Fibroblast of skin of right biceps (primary cell): ENCODE measurements at regions not wholly inside any gene's neighbourhood (a gene's known extent, or its start where the extent isn't known, plus 50 kb on each side); places are given as distances from the start of the nearest gene placed in this dataset.

Source experiments
- DNase-seq: peaks from one replicate; pipeline ENCODE4 v3.0.0-alpha.2; 2013

DNA sequence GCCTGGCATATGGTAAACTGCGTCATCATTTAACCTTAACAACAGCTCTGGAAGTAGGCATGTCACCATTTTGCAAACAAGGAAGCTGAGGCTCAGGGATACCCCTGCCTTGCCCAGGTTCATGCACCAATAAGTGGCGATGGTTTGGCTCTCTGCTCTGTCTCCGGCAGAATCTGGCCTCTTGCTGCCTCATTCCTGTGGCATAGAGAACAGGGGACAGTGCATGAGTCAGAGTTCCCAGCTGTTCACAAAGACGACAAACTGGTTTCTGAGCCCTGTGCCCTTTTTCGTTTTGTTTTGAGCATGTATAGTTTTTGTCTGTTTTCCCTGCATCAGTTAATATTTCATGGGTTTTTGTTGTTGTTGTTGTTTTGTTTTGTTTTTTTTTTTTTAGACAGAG, 236.8 kb downstream of the OPA1 start:
- peak; percentile 68 for DNase-seq

DNA sequence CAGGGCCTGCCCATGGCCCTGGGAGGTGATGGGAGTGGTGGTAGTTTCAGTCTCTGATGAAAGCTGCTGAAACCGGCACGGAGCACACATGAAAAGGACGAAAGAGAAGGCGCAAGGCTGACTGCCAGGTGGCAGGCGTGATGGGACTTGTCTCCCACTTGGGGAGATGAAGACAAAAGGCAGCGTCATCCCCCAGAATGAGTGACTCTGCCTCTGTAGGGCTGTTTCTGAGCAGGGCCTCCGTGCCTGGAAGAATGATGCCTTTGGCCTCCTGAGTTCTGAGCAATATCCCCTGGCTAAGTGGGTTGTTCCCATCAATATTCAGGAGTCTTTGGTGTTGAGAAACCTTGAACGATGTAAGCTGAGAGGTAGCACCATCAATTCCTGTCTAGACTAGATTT, 237.8 kb downstream of the OPA1 start:
- DNase-seq, result no peak

DNA sequence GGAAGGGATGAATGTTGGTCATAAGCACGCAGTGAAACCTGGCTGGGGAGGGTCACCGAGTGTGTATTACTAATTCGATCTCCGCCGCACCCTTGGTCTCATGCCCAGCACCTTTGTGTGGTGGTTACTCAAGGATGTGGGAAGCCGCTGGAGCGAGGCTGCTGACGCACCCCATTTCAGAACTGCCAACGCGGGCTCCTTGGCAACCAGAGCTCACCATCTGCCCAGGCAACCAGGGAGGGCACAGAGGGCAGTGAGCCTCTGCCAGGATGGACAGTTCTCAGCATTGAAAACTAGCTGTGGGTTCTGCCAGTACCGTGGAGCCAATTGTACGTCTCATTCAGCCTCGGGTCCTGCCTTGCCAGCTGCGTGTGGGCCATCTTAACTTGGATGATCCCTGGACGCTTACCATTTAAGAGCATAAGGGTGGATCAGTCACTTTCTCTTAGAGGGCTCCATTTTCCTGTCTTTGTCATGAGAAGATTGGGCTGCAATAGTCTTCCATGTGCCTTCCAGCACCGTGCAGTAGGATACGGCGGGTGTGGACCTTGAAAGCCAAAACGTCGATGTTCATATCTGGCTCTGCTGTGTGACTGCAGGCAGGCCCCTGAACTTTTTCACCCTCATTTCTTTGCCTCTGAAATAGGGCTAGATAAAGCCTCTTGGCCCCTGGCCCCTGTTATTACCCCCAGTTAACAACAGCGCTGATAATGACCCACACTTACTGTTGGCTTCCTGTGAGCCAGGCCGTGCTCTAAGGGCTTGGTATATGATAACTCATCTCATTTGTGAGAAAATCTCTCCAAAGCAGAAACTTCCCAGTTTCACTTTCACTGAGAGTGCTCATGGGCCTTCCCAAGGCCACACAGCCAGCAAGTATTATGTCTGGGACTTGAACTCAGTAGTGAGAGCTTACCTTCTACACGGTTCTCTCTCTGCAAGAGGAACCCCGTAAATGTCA, 238.8 kb downstream of the OPA1 start:
- no peak for DNase-seq

DNA sequence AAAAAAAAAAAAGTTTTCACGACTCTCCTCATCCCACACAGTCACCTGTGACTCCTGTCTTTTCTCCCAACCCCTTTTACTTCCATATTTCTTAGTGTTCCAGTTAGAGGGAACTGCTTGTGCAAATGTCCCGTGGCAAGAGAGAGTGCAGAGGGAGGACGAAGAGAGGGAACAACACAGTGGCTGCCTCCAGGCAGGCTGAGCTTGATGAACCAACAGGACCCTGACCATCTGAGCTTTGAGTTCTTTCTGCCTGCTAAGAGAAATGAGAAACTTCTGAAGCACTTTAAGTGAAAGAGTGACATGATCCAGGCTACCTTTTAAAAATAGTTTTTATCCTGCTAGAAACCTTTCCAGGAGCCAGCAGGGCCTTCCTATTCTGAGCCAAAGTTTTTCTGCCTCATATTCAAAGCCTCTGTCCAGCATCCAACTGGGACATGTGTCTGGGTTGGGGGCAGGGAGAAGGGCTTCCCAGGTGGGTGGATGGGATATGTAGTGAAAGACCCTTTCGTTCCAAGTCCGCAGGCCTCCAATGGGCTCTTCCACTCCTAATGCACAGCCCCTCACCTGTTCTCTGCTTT, 239.9 kb downstream of the OPA1 start:
- no peak for DNase-seq

DNA sequence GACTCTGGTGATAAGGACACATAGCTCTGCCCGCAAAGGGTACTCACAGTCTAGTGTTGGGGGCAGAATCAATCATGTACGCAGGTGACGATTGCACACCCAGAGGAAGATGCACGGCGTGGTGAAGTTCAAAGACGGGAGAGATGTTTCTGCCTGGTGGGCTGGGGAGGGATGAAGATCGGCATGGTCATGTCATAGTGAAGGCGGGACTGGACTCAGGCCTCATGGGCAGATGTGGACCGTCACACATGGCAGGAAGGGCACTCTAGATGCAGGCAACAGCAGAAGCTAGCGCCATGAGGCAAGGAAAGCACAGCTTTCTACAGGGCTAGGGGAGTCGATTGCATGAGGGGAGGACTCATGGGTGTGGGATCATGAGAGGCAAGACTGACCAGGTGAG, 240.6 kb downstream of the OPA1 start:
- no peak for DNase-seq

DNA sequence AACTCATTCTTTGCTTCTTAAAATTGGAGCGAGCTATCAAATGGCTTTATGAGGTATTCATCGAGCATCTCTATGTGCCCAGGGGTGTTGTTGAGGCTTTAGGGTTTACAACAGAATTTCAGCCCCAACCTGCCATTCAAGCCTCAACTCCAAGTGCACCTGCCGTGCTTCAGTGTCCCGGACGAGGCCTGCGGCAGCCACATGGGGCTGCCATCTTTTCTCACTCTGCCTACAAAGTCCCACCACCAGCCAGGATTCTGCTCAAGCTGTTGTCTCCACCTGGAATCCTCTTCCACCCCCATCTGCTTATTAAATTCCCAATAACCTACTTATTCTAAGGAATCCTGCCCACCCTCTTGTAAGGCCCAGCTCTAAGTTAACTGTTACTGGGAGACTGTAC, 242.4 kb downstream of the OPA1 start:
- no peak for DNase-seq

DNA sequence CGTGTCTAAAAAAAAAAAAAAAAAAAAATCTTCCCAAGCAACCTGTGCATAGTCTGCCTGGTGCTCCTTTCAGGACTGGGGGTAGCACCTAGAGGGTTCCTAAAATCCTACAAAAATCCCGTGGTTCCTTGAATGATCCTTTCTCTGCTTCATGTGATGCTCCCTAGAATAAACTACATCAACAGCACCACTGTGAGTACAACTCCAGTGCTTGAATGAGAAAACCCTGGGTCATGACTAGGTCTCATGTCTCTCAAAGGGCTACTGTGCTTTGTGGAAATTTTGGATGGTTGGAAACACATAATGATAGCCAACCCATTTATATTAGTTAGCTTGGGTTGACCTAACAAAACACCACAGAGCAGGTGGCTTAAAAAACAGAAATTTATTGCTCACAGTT, 243.5 kb downstream of the OPA1 start:
- DNase-seq, result no peak

DNA sequence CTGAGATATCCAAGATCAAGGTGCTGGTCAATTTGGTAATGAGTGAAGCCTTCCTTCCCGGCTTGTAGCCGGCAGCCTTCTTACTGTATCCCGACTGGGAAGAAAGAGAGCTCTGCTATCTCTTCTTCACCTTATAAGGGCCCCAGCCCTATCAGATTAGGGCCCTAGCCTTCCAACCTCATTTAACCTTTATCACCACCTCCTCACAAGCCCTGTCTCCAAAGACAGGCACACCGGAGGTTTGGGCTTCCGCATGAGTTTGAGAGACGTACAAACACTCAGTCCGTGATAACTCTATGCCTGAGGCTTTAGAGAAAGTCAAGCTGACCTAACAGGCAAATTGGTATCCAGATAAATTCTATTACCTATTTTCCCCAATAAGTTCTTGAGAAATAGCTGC, 243.9 kb downstream of the OPA1 start:
- DNase-seq, result no peak

DNA sequence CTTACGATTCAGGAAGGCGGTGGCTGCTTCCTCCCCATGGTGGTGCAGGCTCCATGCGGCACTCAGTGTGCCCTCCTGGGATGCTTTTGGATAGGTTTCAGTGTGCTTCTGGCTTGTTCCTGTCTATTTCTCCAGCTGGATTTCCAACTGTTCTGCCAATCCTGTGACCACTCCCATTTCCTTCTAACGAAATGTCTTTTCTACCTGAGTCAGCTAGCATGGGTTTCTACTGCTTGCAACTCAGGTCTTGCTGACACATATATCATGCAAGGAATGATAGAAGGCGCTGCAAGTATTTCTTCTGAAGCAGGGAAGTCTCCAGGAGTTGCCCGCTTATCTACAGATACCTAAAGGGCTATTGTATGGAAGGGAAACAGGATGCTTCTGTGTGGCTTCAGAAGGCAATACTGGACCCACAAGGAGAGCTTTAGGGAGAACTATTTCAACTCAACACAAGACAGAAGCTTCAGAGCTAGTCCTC, 244.4 kb downstream of the OPA1 start:
- DNase-seq, result no peak

DNA sequence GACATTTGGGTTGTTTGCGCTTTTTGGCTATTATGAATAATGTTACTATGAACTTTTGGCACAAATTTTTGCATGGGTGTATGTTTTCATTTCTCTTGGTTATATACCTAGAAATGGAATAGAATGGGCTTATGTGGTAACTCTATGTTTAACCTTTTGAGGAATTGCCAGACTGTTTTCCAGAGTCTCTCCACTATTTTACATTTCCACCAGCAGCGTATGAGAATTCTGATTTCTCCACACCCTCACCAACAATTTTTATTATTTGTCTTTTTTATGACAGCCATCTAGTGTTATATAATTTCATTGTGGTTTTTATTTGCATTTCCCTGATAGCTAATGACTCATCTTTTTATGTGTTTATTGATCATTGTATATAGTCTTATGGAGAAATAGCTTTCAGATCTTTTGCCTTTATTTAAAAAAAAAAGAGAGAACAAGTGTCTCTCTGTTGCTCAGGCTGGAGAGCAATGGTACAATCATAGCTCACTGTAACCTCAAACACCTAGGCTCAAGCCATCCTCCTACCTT, 247.2 kb downstream of the OPA1 start:
- DNase-seq, result no peak

DNA sequence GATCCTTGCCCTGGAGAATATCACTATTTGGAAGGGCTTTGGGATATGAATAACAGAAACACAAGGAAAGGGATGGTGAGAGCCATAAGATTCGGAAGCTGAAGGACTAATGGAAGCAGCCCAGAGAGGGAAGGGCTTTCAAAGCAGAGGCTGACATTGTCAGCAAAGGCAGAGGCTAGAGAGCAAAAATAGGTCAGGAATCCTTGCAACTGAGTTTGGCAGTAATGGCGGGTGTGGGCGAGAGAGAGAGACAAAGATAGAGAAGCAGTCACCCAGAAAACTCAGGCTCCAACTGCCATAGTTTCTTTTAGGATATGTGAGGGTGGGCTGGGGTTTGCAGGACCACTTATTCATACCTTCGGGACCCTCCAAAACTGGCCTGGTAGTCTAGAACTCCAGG, 248.6 kb downstream of the OPA1 start:
- DNase-seq, result no peak

DNA sequence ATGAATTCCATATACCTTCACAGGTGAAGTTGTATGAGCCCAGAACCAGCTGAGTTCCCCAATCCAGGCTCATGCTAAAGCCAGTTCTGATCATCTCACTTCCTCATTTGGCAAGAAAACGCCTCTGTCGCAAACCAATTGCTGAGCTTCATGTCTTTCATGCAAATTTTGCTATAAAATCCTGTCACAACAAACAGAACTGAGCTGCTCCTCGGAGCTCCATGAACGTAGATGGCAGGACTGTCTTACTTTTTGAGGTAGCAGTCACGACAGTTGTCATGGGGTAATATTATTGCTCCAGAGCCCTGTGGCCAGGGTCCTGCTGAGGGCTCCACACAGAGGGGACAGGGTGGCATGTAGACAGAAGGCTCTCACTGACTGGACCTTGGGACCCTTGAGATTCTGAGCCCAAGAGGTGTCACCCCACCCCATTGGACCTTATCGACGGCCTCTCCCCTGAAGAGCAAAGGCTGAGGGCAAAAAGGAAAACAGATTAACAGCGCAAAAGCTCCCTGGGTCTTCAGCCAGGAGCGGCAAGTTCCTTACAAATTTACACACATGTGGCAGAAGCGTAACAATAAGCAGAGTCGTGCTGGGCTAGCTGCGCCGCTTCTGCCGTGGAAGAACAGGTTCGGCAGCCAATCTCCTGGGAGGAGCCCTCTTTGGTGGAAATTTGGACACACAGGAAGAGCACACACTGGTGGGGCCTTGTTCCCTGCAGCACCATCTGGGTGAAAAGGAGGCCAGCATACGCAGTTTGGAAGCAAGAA, 249.2 kb downstream of the OPA1 start:
- no peak for DNase-seq

DNA sequence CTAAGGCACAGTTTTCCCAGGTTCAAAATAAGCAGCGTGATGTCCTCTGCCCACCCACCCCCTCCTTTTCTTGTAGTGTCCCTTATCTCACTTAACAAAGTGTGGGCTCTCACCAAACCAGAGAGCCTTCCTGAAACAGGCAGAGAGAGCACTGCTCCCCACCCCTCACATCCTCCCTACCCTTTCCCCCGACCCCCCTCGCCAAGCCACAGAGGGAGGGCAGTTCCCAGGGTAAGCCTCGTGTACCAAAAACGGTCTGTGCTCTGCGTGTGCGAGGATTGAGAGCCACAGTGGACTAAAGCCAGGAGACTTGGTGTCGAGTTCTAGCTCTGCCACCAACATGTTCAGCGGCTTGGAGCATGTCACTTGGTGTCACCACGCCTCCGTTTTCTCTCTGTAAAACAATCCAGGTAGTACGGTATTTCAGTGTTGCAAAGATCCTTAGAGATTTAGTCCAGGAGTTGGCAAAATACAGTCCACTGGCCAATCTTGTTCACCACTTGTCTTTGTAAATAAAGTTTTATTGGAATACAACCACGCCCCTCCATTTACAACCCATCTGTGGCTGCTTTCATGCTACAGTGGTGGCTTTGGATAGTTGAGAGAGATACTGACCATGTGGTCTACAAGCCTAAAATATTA, 249.9 kb downstream of the OPA1 start:
- DNase-seq, result no peak

DNA sequence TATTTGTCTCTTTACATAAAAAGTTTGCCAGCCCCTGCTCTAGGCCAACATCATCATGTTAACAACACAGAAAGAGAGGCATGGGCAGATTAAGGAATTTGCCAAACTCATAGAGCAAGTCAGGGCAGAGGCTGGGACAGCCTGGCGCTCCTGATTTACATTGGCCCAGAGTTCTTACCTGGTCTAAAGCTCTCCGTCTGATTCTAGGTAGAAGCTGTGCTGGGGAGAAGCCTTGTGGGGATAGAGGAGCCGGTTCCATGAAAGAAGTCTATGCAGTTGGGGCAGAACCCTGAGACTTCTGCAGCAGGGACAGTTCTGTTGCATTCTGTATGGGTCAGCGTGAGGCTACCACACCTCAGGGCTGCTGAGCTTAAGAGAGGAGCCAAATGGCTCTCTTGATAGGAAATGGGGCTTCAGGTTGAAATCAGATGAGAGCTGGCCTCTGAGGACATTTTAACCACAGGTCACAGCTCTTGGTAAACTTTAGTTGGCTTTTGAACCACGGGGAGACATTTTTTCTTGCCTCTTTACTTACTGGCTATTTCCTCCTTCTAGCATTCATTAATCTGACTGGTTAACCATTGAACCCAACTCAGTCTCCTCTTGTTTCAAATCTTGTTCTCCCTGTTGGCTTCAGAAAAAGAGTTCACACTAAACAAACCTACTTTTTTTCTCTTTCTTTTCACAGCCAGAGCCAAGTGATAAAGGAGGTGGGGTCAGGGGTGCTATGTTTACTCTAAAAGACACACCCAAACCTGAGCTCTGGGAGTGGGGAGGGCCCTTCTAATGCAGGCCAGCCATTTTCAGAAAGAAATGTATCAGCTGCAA, 250.7 kb downstream of the OPA1 start:
- no peak for DNase-seq

DNA sequence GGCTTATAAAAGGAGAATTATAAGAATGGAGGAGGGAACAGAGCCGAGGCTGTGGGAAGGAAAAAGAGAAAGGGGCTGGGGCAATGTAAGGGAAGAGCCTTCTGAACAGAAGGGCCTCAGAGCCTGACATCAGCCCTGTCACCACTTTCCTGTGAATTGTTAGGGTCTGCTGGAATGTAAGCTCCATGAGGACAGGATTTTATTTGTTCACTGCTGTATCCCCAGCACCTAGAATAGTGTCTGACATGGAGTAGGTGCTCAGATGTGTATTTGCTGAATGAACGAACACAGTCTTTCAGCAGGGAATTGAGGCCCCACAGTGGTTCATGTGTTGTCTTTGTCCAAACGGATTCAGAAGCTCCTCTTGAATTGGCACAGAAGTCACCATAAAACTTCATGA, 251.5 kb downstream of the OPA1 start:
- no peak for DNase-seq

DNA sequence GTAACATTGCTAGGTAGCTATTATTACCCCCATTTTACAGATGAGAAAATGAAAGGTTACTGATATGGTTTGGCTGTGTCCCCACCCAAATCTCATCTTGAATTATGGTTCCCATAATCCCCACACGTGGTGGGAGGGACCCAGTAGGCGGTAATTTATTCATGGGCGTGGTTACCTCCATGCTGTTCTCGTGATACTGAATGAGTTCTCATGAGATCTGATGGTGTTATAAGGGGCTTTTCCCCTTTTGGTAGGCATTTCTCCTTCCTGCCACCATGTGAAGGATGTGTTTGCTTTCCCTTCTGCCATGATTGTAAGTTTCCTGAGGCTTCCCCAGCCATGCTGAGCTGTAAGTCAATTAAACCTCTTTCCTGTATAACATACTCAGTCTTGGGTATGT, 252.1 kb downstream of the OPA1 start:
- DNase-seq, result no peak

DNA sequence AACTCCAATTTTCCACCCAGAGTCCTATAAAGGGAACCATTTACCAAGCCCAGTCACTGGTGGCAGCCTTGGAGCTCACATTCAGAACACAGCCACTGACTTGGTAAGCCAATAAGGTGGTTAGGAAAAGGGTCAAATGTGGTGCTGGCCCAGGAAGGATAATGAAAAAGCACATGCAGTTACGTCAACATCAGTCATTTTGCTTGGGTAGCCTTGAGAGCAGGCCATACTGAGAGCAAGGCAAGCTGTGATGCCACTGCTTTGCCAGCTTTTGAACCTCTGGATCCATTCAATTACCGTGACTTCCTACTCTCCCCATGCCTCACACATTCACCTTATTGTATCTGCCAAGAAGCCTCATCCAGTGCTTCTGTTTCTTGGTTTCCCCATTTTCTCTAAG, 253.6 kb downstream of the OPA1 start:
- DNase-seq, result no peak

DNA sequence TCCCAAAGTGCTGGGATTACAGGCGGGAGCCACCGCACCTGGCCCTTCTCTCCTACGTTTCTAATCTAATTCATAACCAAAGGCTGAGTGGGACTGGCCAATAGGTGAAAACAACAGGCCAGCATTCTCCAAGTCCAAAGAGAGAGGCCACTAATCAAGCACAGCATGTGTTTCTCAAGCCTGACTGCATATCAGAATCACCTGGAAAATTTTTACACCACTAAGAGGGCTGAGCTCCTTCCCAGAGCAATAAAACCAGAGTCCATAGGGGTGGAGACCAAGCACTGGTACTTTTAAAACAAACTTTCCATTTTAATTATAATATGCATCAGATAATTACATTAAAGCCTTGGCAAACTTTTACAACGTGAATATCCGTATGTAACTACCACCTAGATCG, 254.4 kb downstream of the OPA1 start:
- no peak for DNase-seq

DNA sequence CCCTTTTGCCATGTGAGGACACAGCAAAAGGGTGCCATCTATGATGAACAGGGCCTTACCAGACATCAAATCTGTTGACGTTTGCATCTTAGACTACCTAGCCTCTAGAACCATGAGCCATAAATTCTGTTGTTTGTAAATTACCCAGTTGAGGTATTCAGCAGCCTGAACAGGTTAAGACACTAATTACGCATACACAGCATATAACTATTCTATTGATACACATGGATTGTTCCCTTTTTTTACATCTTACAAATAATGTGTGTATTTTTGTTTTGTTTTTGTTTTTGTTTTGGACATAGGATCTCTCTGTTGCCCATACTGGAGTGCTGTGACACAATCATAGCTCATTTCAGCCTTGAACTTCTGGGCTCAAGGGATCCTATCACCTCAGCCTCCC, 255.5 kb downstream of the OPA1 start:
- no peak for DNase-seq

DNA sequence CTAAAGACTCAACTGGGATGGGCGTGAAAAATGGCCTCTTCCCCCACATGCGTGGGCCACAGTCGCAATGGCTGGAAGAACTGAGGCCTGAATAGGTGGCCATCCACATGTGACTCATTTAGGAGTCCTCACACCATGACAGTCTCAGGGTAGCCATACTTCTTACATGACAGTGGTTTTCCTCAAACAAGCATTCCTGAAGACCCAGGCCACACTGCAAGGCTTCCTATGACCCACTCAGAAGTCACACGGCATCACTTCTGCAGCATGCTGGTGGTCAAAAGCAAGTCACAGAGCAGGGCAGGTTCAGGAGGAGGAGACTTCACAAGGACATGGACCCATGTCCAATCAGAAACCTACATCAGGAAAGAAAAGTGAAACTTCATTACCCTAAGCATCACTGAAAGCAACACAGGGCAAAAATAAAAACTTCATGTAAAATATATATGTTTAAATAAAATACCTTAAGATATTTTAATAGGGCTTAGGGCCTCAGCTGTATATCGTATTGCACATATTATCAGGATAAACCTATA, 257.1 kb downstream of the OPA1 start:
- DNase-seq, result no peak

DNA sequence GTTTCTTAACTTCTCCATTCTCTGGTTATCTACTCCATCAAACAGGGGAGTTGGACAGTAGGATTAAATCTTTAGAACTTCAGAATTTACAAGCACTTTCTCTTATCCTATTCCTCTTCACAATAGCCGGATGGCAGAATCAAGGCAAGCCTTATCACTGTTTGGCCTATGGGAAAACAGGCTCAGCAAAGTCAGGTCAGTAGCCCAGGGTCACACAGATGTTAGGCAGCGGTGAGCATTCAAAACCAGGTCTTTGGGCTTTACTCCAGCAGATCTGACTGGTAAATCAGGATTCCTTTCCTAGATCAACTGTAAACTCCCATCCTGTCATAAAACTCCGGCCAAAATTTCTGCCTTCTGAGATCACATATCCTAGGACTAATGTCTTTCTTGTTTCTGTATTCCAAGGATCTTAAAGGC, 258.4 kb downstream of the OPA1 start:
- peak; percentile 7 for DNase-seq
